Dendritic cell treated with granulocyte-macrophage colony-stimulating factor and Interleukin-4, amounts not matched to agents 40 ng/mL and 50 ng/mL, for 4 days (primary cell): ENCODE measurements at regions not wholly inside any gene's neighbourhood (a gene's known extent, or its start where the extent isn't known, plus 50 kb on each side); places are given as distances from the start of the nearest gene placed in this dataset.

Source experiments
- H3K27ac Mint-ChIP-seq: one replicate; pipeline ENCODE4 v1.8.0; 2022; ENCODE audit warnings: mild to moderate bottlenecking, mixed read lengths
- H3K27me3 Mint-ChIP-seq: one replicate; pipeline ENCODE4 v1.8.0; 2022; ENCODE audit warnings: mild to moderate bottlenecking, mixed read lengths
- H3K36me3 Mint-ChIP-seq: one replicate; pipeline ENCODE4 v1.8.0; 2022; ENCODE audit warnings: low read depth, mixed read lengths
- H3K4me1 Mint-ChIP-seq: one replicate; pipeline ENCODE4 v1.8.0; 2022; ENCODE audit warnings: low read depth, mixed read lengths
- H3K4me3 Mint-ChIP-seq: one replicate; pipeline ENCODE4 v1.8.0; 2022; ENCODE audit warnings: mild to moderate bottlenecking, moderate library complexity, mixed read lengths
- H3K9me3 Mint-ChIP-seq: one replicate; pipeline ENCODE4 v1.8.0; 2022; ENCODE audit warnings: mixed read lengths
- intact Hi-C: fragments of 100-400 bp; cut with micrococcal nuclease; formaldehyde crosslinking; loops from one replicate; pipeline ENCODE4 v1.15.0; 2022

DNA sequence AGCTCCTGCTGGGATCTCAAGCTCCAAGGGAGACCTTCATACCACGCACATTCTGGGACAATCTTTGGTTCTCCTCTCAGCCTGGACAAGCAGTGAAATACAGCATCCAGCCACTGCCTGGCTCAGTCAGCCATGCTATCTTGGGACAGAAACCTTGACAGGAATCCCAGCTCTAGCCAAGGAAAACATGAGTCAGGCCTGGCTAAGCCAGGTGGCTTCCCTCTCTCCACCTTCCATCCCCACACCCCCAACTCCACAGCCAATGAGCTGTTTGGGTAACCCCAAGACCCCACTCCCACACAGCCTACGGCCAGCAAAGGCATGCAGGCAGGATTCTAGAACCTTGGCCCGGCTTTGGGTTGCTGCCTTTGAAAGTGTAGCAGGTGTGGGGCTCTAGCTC lies 64.9 kb downstream of the MCFD2 start:
- Mint-ChIP-seq H3K9me3 (peaks cover 9% of the 10 kb centered on the region), H3K4me1 (peaks cover 18% of the 10 kb centered on the region), H3K4me3 (no peak overlapping the region), H3K27me3 (peaks cover 14% of the 10 kb centered on the region), H3K27ac (no peak overlapping the region), H3K36me3 (no peaks in the 10 kb centered on the region)
- intact Hi-C loops = no loop called here

DNA sequence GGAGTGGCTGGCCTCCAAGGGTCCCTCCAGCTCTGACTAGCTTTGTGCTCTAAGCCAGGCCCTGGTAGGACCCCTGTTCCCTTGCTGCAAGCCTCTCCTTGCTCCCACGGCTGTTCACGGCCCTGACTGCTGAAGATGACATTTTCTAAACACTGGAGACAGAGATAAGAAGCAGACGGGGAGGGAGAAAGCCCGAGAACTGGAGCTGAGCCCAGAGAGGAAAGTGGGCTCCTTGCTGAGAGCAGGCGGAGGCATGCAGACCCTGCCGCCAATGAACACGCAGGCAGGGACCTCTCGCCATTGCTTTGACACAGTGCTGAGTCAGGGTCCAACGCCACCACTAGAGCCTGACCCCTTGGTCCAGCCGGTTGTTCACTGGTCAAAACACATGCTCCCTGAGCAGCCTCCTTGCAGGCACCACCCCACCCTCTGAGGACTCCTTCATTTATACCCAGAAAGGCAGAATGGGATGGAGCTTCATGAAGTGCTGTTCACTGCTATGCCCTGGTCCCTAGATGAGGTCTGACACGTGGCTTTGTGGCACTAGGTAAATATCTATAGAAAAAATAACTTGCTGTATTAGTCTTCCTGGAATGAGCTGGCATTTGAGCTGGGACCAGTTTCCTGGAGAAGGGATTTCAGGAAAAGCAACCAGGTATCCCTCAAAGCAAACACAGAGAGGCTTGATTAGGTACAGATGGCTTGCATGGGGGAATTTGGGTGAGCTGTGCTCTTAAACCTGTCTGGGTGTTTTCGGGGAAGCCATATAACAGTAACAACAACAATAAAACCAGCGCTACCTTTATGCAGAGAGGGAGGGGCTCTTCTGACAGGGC lies 65.7 kb downstream of the MCFD2 start:
- peaks cover 9% of the 10 kb centered on the region for H3K9me3 Mint-ChIP-seq
- intact Hi-C loops = no loop called here
- no peak overlapping the region for H3K27ac Mint-ChIP-seq
- H3K4me1 Mint-ChIP-seq = peaks cover 22% of the 10 kb centered on the region
- H3K36me3 Mint-ChIP-seq = no peaks in the 10 kb centered on the region
- peaks cover 14% of the 10 kb centered on the region for H3K27me3 Mint-ChIP-seq
- no peak overlapping the region for H3K4me3 Mint-ChIP-seq

- intact Hi-C loops = no loop called here
- Mint-ChIP-seq H3K4me3 (no peak overlapping the region), H3K36me3 (no peaks in the 10 kb centered on the region), H3K27me3 (peaks cover 14% of the 10 kb centered on the region), H3K9me3 (peaks cover 9% of the 10 kb centered on the region), H3K27ac (peak overlapping the region; percentile 44), H3K4me1 (peaks cover 22% of the 10 kb centered on the region)
These were observed 66.4 kb downstream of the MCFD2 start for GRCh38 chr2:46849046-46849715.

- Mint-ChIP-seq H3K4me3 (no peak overlapping the region), H3K27ac (peak overlapping the region; percentile 44), H3K27me3 (peaks cover 14% of the 10 kb centered on the region), H3K36me3 (no peaks in the 10 kb centered on the region), H3K9me3 (peaks cover 2% of the 10 kb centered on the region), H3K4me1 (peaks cover 22% of the 10 kb centered on the region)
- intact Hi-C loops = no loop called here
These were observed 67.2 kb downstream of the MCFD2 start for GRCh38 chr2:46848447-46848846.

DNA sequence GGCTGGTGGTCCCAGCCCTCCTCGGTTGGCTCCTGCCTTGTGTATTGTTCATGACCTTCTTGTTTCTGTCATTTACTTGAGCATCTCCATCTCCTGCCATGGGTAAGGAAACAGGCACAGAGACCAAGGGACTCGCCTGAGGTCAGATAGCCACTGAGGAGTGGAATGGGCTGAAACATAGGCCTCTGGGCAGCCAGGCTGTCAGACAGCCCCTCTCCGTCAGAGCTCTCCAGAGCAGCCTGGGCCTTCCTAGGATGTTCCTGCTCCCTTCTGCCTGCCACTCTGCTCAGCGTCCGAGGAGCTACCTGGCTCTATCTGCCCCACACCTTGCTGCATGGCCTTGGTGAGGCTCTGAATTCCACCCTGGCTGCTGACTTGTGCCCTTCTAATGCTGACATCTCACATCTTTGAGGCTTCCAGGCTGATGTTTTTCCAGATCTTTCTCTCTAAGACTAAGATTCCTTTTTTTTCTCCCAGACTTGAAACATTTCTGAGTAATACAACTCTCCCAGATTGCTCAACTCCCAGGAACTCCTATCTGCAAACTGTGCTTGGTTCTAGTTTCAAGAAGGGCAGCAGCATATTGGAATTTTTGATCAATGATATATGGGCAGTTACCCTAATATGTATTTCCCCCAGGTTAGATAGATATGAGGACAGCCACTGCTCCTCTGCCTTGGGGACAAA lies 67.7 kb downstream of the MCFD2 start:
- H3K4me1 Mint-ChIP-seq = peaks cover 22% of the 10 kb centered on the region
- intact Hi-C loops = no loop called here
- H3K4me3 Mint-ChIP-seq = no peak overlapping the region
- H3K9me3 Mint-ChIP-seq = no peaks in the 10 kb centered on the region
- H3K27me3 Mint-ChIP-seq = peaks cover 14% of the 10 kb centered on the region
- H3K36me3 Mint-ChIP-seq = no peaks in the 10 kb centered on the region
- H3K27ac Mint-ChIP-seq = no peak overlapping the region

DNA sequence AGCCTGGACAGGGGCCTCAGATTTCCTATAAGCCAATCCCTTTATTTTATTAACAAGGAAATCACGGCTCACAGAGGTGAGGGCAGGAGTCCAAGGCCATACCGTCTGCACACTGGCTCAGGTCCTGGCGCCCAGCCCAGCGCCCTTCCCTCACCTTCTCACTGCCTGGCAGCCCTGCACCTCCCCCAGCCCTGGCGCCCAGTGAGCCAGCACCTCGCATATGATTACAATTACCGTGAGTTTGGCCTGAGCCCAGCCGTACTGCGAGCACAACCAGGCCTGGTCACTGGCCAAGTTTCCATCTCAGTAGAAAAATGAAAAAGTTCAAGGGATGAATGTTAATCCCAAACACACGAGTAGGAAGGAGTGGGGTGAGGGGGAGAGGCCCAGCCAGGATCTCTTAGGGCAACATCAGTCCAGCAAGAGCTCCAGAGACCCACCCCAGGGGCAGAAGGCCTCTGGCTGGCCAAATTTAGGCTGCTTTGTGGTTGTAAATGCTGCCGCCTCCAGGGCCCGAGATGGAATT lies 68.4 kb downstream of the MCFD2 start:
- H3K27me3 Mint-ChIP-seq = peaks cover 14% of the 10 kb centered on the region
- H3K27ac Mint-ChIP-seq = no peak overlapping the region
- no peak overlapping the region for H3K4me3 Mint-ChIP-seq
- intact Hi-C loops = no loop called here
- H3K4me1 Mint-ChIP-seq = peaks cover 22% of the 10 kb centered on the region
- H3K36me3 Mint-ChIP-seq = no peaks in the 10 kb centered on the region
- H3K9me3 Mint-ChIP-seq = no peaks in the 10 kb centered on the region

GRCh38 chr2:46846536-46846935 lies 69.1 kb downstream of the MCFD2 start:
- Mint-ChIP-seq H3K9me3 (no peaks in the 10 kb centered on the region), H3K4me3 (no peak overlapping the region), H3K36me3 (no peaks in the 10 kb centered on the region), H3K27ac (no peak overlapping the region), H3K27me3 (peaks cover 14% of the 10 kb centered on the region), H3K4me1 (peaks cover 27% of the 10 kb centered on the region)
- intact Hi-C loops = no loop called here

GRCh38 chr2:46845542-46846486 lies 69.8 kb downstream of the MCFD2 start:
- Mint-ChIP-seq H3K27me3 (peaks cover 14% of the 10 kb centered on the region), H3K36me3 (no peaks in the 10 kb centered on the region), H3K9me3 (no peaks in the 10 kb centered on the region), H3K4me1 (peaks cover 29% of the 10 kb centered on the region), H3K27ac (no peak overlapping the region), H3K4me3 (no peak overlapping the region)
- intact Hi-C loops = no loop called here

GRCh38 chr2:46844443-46844842 lies 71.2 kb downstream of the MCFD2 start:
- no peak overlapping the region for H3K27ac Mint-ChIP-seq
- H3K9me3 Mint-ChIP-seq = no peaks in the 10 kb centered on the region
- peaks cover 16% of the 10 kb centered on the region for H3K27me3 Mint-ChIP-seq
- peaks cover 29% of the 10 kb centered on the region for H3K4me1 Mint-ChIP-seq
- H3K4me3 Mint-ChIP-seq = no peak overlapping the region
- no peaks in the 10 kb centered on the region for H3K36me3 Mint-ChIP-seq
- intact Hi-C loops = no loop called here

- Mint-ChIP-seq H3K27me3 (peaks cover 12% of the 10 kb centered on the region), H3K4me3 (no peak overlapping the region), H3K4me1 (peaks cover 29% of the 10 kb centered on the region), H3K36me3 (no peaks in the 10 kb centered on the region), H3K27ac (no peak overlapping the region), H3K9me3 (no peaks in the 10 kb centered on the region)
- intact Hi-C loops = no loop called here
These were observed 71.6 kb downstream of the MCFD2 start for GRCh38 chr2:46844034-46844433.

DNA sequence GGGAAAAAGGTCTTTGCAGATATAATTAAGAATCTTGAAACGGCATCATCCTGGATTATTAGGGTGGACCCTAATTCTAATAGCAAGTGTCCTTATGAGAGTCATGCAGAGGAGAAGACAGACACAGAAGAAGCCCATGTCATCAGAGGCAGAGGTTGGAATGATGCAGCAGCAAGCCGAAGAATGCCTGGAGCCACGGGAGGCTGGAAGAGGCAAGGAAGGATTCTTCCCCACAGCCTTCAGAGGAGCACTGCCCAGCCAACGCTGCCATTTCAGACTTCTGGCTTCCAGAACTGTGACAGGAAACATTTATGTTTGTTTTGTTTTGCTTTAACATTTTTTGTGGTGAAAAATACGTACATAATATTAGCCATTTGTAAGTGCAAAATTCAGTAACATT lies 72.3 kb downstream of the MCFD2 start:
- intact Hi-C loops = no loop called here
- Mint-ChIP-seq H3K9me3 (no peaks in the 10 kb centered on the region), H3K4me3 (no peak overlapping the region), H3K36me3 (no peaks in the 10 kb centered on the region), H3K4me1 (peaks cover 24% of the 10 kb centered on the region), H3K27me3 (peaks cover 7% of the 10 kb centered on the region), H3K27ac (no peak overlapping the region)

GRCh38 chr2:46842876-46843275 lies 72.7 kb downstream of the MCFD2 start:
- intact Hi-C loops = no loop called here
- Mint-ChIP-seq H3K4me3 (no peak overlapping the region), H3K27ac (no peak overlapping the region), H3K36me3 (no peaks in the 10 kb centered on the region), H3K4me1 (peaks cover 20% of the 10 kb centered on the region), H3K27me3 (peaks cover 7% of the 10 kb centered on the region), H3K9me3 (no peaks in the 10 kb centered on the region)

- Mint-ChIP-seq H3K4me1 (peaks cover 18% of the 10 kb centered on the region), H3K27me3 (peaks cover 7% of the 10 kb centered on the region), H3K9me3 (no peaks in the 10 kb centered on the region), H3K4me3 (peak overlapping the region; percentile 18), H3K36me3 (no peaks in the 10 kb centered on the region), H3K27ac (peak overlapping the region; percentile 35)
- intact Hi-C loops = no loop called here
These were observed 74.0 kb downstream of the MCFD2 start for GRCh38 chr2:46841621-46842020.
